Activated CD4-positive, CD25-positive, alpha-beta regulatory T cell treated with anti-CD3 and anti-CD28 coated beads, Interleukin-2, amount 50 U/mL, for 24 hours (primary cell): ENCODE measurements at regions not wholly inside any gene's neighbourhood (a gene's known extent, or its start where the extent isn't known, plus 50 kb on each side); places are given as distances from the start of the nearest gene placed in this dataset.

Experiments
- ATAC-seq, 2 donors: fragments of 150-1000 bp; cut with Tn5 transposase; one replicate each; pipeline ENCODE4 v1.10.0; 2021; ENCODE audit warnings: mild to moderate bottlenecking in 1 of 2, moderate library complexity in 1 of 2

GRCh38 chr1:199292896-199293295 is 654.1 kb downstream of the PTPRC start:
- no peak for ATAC-seq

- ATAC-seq, result no peak
Measured at GRCh38 chr1:199295107-199295506, 656.3 kb downstream of the PTPRC start.

DNA sequence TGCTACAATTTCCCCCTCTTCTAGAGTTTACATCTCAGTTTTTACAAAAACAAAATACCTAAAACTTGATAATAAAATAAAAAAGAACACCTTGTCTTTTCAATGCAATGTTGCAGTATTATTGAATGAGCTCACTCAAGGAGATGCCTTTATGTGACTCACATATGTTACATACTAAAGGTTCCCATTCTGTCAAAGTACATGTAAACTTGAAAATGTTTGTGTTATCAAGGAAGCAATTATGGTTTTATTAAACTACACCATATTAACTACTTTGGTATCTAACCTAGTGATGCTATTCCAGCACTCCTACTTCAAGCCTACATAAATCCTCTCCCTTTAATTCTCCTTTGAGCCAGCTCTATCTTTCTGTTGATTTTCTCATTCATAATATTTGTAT is 658.3 kb downstream of the PTPRC start:
- ATAC-seq, result no peak

DNA sequence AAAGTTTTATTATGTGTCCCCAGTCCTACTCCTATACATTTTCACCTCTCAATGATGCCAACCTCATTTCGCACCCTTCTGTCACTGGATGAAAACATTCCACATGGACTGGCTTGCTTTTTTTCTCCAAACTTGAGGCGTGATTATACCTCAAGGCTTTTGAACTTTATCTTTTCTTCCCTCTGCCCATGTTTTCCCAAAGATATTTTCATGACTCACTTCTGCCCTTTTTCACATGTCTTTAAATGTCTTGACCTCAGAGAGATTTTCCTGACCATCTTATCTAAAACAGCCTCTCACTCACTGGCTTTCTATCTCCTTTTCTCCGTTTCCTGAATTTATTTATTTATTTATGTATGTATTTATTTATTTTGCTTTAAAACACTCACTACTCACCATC is 659.0 kb downstream of the PTPRC start:
- no peak for ATAC-seq

- ATAC-seq, result no peak
Measured at GRCh38 chr1:199298825-199299224, 660.0 kb downstream of the PTPRC start.

DNA sequence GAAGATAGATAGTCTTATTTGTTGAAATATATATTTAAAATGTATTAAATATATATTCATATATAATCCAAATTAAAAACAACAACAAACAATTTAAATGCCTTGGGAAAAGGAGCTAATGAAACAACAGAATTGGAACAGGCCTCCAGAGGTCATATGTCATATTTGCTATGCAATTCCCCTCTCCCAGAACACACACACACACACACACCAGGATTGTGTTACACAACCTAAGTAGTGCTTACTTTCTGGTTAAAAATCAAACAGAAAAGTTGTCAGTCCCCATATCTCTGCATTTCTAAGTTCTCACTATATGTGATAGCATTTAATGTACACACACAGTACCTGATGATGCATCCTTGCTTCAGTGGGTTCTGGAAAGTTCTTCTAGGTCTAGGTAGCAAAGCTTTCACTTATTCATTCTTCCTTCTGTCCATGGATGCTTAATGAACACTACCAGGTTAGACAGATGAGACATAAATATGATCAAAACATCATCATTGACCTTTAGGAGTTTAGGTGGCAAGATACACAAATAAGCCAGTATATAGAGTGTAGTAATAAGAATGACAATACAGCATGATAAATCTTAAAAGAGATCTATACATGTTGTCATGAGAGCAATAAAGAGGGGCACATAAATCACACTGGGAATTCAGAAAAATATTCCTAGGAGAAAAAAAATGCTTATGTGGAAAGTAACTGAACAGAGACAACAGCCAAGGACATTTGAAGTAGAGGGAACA is 662.8 kb downstream of the PTPRC start:
- no peak for ATAC-seq

- peak in 1 of 2 donors; percentile 32 for ATAC-seq
Measured at GRCh38 chr1:199302554-199302953, 663.7 kb downstream of the PTPRC start.

DNA sequence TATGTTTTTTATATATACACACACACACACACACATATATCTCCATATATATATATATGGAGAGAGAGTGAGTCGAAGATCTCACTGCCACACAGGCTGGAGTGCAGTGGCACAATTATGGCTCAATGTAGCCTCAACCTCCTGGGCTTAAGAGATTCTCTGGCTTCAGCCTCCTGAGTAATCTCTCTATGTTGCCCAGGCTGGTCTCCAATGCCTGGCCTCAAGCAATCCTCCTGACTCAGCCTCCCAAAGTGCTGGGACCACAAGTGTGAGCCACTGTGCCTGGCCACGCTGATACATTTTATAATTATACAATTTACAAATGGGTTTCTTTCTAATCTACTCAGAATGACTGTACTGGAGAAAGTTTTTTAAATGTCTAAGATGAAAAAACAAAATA is 664.2 kb downstream of the PTPRC start:
- peak in 1 of 2 donors; percentile 25 for ATAC-seq

DNA sequence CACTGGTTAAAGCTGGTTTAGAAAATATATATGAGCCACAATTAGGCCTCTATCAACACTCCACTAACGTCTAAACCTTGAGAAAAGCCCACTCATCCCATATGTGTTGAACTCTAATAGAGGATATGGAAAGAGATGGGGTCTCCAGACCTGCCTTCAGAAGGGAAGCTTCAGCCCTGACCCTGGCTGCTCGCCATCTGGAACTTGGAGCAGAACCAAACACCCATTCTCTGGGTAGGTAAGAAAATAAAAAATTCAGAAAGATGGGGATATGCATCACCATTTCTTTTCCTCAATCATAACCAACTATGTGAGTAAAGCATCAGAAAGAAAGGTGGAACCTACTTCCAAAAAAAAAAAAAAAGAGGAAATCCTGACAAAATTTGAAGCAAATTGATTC is 666.2 kb downstream of the PTPRC start:
- ATAC-seq, result no peak

- ATAC-seq, result no peak
Measured at GRCh38 chr1:199307496-199308264, 668.8 kb downstream of the PTPRC start.

DNA sequence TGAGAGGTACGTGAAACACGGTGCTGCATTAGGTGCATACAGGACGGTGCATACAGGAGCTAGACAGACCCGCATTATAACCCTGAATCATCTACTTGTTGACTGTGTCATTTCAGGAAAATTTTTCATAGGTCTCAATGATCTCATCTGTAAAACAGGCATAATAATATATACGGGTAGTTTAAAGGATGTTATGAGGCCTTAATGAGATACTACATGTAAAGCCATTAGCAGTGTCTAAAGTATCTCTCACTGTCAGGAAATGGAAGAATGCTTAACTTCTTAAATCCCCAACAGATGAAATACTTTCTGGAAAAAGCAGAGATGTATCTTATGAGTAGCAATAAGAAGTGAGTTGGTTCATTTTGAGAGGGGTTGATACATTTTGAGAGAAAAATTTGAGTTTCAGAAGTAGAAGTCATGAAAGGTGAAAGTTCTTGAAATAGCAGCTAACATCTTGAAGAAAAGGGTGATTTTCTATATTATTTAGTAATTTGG is 669.6 kb downstream of the PTPRC start:
- ATAC-seq, result peak; percentile 53 to 73

- ATAC-seq, result no peak
Measured at GRCh38 chr1:199310708-199311107, 671.9 kb downstream of the PTPRC start.

GRCh38 chr1:199311478-199312262 is 672.8 kb downstream of the PTPRC start:
- no peak for ATAC-seq

DNA sequence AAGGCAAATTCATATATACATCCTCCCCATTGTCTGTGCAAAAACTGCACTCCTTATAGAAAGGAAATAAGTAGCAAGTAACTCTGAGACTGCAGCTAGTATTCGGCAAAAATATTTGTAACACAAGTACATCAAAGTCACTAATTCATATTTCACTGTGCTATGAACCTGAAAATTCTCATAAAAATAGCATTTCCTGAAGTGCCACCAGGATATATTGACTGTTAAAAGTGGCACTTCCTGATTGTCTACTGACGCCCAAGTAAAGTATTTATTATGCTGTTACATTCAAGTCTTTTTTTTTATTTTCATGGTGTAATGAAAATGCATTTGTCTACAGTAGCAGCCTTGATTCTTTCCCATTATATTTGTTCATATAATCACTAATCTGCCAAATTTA is 673.8 kb downstream of the PTPRC start:
- no peak for ATAC-seq

GRCh38 chr1:199313444-199313843 is 674.6 kb downstream of the PTPRC start:
- no peak for ATAC-seq

GRCh38 chr1:199319341-199319740 is 680.5 kb downstream of the PTPRC start:
- ATAC-seq, result no peak

DNA sequence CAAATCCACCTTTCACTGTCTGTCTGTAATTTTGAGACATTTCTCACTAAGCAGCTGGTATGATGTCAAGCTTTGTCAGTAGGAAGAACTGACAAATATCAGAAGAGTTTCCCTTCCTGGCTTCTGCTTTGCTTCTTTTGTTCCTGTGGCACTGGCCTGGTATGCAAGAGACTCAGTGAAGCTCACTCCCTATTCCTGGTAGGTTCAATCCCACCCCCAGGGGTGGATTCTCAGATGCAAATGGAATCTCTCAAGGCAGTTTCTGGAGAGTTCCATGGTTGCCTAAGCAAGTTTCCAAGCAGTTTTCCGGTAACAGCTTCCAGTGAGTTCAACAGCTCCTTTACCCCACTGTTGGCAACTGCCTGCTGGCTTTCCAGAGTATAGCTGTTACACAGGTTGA is 683.4 kb downstream of the PTPRC start:
- ATAC-seq, result no peak

- ATAC-seq, result no peak
Measured at GRCh38 chr1:199333180-199333579, 694.3 kb upstream of the NR5A2 start.

- ATAC-seq, result no peak
Measured at GRCh38 chr1:199335496-199335895, 692.0 kb upstream of the NR5A2 start.

- ATAC-seq, result peak in 1 of 2 donors; percentile 32
Measured at GRCh38 chr1:199336745-199337640, 690.5 kb upstream of the NR5A2 start.

- ATAC-seq, result no peak
Measured at GRCh38 chr1:199338760-199339159, 688.8 kb upstream of the NR5A2 start.

DNA sequence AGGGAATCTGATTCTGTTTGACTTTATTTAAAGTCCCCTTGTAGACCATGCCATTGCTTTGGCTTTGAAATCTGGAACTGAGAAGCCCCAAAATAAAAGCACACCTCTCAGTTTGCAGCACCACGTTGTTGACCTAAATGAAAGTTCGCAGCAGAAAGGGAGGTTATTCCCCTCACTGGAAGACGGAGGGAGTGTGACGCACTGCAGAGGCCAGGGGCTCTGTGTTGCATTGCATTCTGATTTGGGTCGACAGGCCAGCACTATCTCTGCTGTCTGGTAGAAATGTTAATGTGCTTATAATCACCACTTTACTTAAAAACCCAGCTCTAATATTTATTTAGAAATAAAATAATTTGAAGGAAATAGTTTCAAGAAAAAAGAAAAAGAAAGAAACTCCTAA is 675.2 kb upstream of the NR5A2 start:
- ATAC-seq, result no peak
